HG02678 (cell line): ENCODE measurements at regions not wholly inside any gene's neighbourhood (a gene's known extent, or its start where the extent isn't known, plus 50 kb on each side); places are given as distances from the start of the nearest gene placed in this dataset.
A peak's percentile ranks its signal among the peaks of the same experiment; 100 is the strongest.

Experiments
- ATAC-seq: cut with Tn5 transposase; IDR thresholded peaks from one replicate; pipeline ENCODE4 v1.9.1; 2021; ENCODE audit warnings: mild to moderate bottlenecking, moderate library complexity; ENCODE audit not compliant: unreplicated experiment

GRCh38 chr1:181417915-181418314, 65.4 kb upstream of the CACNA1E start:
- no peak for ATAC-seq

GRCh38 chr1:181423301-181423918, 59.9 kb upstream of the CACNA1E start:
- no peak for ATAC-seq

DNA sequence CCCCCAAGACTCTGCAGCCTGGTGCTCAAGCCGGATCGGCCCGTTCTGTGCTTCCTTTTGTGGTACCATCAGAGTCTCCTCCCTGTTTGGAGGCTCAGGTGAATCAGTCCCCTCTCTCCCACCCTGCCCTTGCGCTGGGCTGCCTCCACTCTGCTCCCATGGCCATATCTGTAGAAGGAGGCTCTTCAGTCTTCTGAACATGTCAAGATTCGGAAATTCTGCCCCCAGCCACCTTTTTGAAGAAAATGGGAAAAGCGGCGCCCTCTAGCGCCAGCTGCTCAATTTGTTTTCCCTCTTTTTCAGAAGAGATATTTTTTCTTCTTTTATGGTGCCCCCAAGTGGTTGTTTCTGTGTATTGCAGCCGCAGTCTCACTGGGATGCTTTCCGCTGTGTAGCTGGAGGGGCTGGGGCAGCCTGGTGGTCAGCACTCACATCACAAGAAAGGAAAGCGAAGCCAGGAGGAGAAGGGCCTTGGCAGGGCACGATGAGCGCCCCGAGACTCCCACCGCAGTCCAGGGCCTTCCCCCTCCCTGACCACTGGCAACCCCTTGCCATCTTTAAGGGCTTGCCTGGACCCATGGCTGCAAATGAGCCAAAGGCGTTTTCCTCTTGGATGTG, 58.4 kb upstream of the CACNA1E start:
- ATAC-seq, result peak; percentile 41

DNA sequence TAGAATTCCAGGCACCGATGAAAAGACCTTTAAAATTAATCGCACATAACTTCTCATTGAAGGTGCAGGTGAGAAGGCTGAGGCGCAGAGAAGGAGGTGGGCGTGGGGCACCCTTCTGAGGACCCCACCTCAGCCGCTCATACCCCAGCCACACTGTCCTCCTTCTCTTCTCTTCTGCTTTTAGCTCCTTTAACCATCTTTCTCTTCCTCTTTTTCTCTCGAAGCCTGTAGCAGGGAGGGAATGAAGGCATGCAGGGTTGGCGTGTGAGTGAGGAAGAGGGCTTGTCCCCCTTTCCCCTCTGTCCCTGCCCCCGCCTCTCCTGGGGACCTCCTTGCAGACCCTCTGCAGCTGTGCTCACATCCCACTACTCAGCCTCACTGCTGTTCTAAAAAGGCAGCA, 57.8 kb upstream of the CACNA1E start:
- ATAC-seq, result no peak

DNA sequence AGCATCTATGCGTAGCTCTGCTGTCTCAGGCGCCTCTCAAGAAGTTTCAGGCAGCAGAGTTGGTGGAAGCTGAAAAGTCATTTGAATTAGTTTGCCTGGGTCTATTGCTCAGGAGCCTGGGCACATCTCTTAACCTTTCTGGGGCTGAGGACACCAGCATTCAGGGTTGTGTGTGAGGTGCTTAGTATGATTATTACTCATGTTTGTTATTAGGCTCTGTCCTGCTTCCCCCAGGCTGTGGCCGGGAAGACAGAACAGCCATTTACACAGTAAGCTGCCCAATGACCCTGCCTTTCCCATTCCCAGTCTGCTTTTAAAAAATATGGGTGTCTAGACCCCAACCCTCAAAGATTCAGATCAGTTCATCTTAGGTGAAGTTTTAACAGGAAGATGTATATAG, 53.9 kb upstream of the CACNA1E start:
- peak; percentile 32 for ATAC-seq

DNA sequence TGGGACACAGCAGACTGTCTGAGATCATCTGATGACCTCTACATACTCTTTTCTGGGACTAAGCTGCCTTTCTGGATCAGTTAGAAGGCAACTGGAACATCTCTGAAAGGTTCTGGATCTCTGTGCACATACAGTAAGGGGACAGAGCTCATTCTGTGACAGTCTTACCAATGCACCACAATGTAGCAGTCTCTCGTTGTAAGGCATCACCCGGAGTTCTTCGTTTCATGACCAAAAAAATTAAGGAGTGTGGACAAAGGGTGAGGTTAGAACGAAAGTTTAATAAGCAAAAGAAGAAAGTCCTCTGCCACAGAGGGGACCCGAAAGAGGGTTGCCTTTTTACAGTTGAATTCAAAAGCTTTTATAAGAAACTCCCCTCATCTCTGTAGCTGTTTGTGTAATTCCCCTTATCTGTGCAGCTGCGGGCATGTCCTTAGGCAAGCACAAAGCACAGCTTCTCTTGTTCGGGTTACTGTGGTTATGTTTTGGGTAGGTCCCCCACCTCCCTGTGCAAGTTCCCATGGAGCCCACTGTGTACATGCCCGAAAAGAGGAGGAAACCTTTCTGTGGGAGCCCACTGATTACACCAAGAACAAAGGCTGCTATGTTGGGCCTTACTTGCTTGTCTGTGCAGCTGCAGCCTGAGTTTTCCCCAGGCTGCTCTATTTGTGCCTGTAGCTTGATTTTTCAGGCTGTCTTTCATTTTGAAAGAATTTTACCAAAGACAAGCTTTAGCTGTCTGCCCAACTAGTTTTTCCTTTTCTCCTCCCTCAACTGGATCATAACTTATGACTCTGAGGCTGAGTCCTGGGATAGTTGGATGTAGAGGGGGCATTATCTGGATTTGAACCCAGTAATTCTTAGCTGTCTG, 53.1 kb upstream of the CACNA1E start:
- ATAC-seq, result peak; percentile 80
